Ovary (tissue), 7 donors: ENCODE measurements at regions not wholly inside any gene's neighbourhood (a gene's known extent, or its start where the extent isn't known, plus 50 kb on each side); places are given as distances from the start of the nearest gene placed in this dataset.

ENCODE experiments used
- DNase-seq, 5 donors: peaks; one replicate each; pipeline ENCODE4 v3.0.0-alpha.2; 2019 to 2020
- H3K27ac ChIP-seq, 2 donors: fragments of 200-600 bp; one replicate each; pipeline versions ENCODE4 v1.5.1 to v1.8.0; 2019 to 2022
- H3K27me3 ChIP-seq: fragments of 200-600 bp; one replicate; pipeline ENCODE4 v1.8.0; 2022
- H3K36me3 ChIP-seq: fragments of 200-600 bp; sonication (generic); one replicate; pipeline ENCODE4 v1.5.1; 2019
- H3K4me1 ChIP-seq: one replicate; pipeline ENCODE4 v1.8.1; 2013; ENCODE audit warnings: mild to moderate bottlenecking, moderate library complexity; ENCODE audit not compliant: insufficient read depth
- H3K4me3 ChIP-seq: fragments of 200-600 bp; sonication (generic); one replicate; pipeline ENCODE4 v1.5.1; 2017
- H3K9me3 ChIP-seq, 2 donors: fragments of 200-600 bp in 1 of 2; sonication (generic) in 1 of 2; one replicate each; pipeline versions ENCODE4 v1.5.1 to v1.8.1; 2013 to 2019; ENCODE audit warnings: mild to moderate bottlenecking in 1 of 2, moderate library complexity in 1 of 2
- EP300 ChIP-seq: sonication (generic); formaldehyde crosslinking; IDR thresholded peaks from one replicate; pipeline ENCODE4 v1.6.1; 2017; ENCODE audit warnings: antibody characterized with exemption
- POLR2A ChIP-seq: fragments of 450-650 bp; IDR thresholded peaks from one replicate; pipeline ENCODE4 v1.6.1; 2017; ENCODE audit warnings: antibody characterized with exemption, mild to moderate bottlenecking, moderate library complexity
- WGBS, 3 donors: extraction: QIAGEN DNeasy Blood & Tissue Kit in 1 of 3; methylation state at CpG; one replicate each; pipeline versions ENCODE4 v1.1.5 to v1.1.7; 2013 to 2017; 5-methylcytosine and 5-hydroxymethylcytosine counted together
- intact Hi-C, 4 donors: fragments of 100-400 bp; cut with DNase I; formaldehyde crosslinking; loops; one replicate each; pipeline versions ENCODE4 v1.11.0 to v1.15.1; 2022 to 2023
- TF ChIP-seq, protein P1 (sequence below), 3 donors: fragments of 450-650 bp in 2 of 3; fragments of 200-600 bp in 1 of 3; IDR thresholded peaks; one replicate each; pipeline versions ENCODE4 v1.5.1 to v1.8.0; 2016 to 2022; ENCODE audit warnings: antibody characterized with exemption in 3 of 3, mild to moderate bottlenecking in 1 of 3
- donor health status: DM: no; HTN: no; CAD: no; lungs with moderate emphysema.
- donor health status: DM: no; HTN: no; CAD: no.
- donor health status: Bipolar disorder and iron deficiency.
- donor health status: DM: no; HTN: no; CAD: no.
- donor health status: DM: yes; HTN: yes; CAD: no.

DNA sequence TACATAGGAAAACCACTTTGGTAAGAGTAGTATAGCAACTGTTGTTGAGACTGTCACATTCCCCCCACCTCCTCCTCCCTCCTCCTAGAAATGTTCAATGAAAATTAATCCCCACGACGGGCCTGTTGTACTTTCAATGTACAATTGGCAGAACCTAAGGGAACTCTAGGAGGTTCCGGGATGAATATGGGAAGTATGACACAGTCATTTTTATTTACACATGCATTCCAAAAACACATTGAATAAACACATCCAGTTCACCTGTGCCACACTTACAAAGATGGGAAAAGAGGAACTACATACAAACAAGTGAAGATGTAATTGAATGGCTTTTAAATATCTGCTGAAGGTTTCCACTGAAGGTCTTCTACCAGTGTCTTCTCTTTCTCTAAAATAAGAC, 144.4 kb upstream of the NBPF11 start:
- H3K9me3 ChIP-seq: no peaks in the 10 kb centered on the region
- no peak overlapping the region for H3K27ac ChIP-seq
- H3K4me3 ChIP-seq: no peak overlapping the region
- no peak for DNase-seq
- H3K4me1 ChIP-seq: no peaks in the 10 kb centered on the region
- TF ChIP-seq POLR2A: no peak
- TF ChIP-seq, protein P1, sequence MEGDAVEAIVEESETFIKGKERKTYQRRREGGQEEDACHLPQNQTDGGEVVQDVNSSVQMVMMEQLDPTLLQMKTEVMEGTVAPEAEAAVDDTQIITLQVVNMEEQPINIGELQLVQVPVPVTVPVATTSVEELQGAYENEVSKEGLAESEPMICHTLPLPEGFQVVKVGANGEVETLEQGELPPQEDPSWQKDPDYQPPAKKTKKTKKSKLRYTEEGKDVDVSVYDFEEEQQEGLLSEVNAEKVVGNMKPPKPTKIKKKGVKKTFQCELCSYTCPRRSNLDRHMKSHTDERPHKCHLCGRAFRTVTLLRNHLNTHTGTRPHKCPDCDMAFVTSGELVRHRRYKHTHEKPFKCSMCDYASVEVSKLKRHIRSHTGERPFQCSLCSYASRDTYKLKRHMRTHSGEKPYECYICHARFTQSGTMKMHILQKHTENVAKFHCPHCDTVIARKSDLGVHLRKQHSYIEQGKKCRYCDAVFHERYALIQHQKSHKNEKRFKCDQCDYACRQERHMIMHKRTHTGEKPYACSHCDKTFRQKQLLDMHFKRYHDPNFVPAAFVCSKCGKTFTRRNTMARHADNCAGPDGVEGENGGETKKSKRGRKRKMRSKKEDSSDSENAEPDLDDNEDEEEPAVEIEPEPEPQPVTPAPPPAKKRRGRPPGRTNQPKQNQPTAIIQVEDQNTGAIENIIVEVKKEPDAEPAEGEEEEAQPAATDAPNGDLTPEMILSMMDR (IDR thresholded peaks at IDR 0.05): no peak
- no peak for TF ChIP-seq EP300
- intact Hi-C loops: no loop called here
- no peaks in the 10 kb centered on the region for H3K36me3 ChIP-seq
- 91 to 95% (median 92%) methylated on average over 3 of the region's 3 CpGs for WGBS, 3 donors
- H3K27me3 ChIP-seq: no peaks in the 10 kb centered on the region

DNA sequence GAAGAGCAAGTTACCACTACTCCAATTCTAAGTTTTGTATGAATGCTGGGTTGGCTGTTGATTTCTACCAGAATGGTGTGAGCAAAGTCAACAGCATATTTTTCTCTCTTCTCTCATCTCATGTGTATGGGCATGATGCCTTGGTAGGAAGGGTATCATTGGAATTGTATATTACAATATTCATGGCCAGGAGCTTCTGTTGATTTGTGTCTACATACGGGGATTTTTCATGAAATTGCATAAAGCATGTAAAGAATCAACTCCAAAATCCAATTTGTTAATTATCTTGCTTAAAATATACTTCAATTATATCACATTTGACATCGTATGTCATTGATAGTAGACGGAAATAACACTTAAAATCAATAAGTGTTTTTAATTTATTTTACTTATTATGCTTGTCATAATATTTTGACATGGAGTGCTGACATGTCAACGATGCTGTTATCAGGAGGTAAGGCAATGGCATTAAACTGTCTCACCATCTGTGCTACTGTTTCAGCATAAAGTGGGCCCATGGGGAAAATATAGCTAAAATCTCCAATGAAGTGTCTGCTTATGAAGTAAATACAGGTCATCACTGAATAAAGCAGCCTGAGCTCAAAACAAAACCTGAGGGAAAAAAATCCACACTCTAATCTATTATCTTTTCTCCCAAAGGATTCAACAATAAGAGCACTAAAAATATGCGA, 142.2 kb upstream of the NBPF11 start:
- Histone ChIP-seq H3K4me1 (no peaks in the 10 kb centered on the region), H3K27me3 (no peaks in the 10 kb centered on the region), H3K36me3 (no peaks in the 10 kb centered on the region), H3K9me3 (no peaks in the 10 kb centered on the region), H3K4me3 (no peak overlapping the region), H3K27ac (no peak overlapping the region)
- 59 to 83% (median 62%) methylated on average over 5 of the region's 5 CpGs for WGBS, 3 donors
- intact Hi-C loops: no loop called here
- TF ChIP-seq EP300 (no peak), POLR2A (no peak)
- TF ChIP-seq, protein P1 (IDR thresholded peaks at IDR 0.05): no peak
- DNase-seq: no peak

DNA sequence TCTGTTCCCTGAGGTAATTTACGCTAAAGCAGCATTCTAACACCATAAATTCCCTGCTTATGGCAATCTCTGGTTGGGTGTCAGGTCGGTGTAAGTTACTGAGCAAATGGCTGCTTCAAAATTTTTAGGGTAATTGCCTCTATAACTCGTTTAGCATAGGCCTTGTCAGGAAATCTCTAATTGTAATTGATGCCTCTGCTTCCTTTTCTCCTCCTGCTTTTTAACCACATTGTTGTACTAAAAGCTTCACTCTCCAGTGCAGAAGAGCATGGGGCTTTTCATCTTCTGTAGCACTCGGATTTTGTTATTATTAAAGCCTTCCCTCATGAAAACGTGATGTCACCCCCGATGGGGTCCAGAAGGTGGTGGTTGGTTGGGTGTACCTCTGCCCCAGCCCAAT, 141.6 kb upstream of the NBPF11 start:
- no peaks in the 10 kb centered on the region for H3K36me3 ChIP-seq
- no peak for DNase-seq
- 51 to 59% (median 53%) methylated on average over 6 of the region's 6 CpGs for WGBS, 3 donors
- TF ChIP-seq EP300 (no peak), POLR2A (no peak)
- TF ChIP-seq, protein P1 (IDR thresholded peaks at IDR 0.05): no peak
- no peak overlapping the region for H3K27ac ChIP-seq
- H3K27me3 ChIP-seq: no peaks in the 10 kb centered on the region
- no peaks in the 10 kb centered on the region for H3K9me3 ChIP-seq
- H3K4me3 ChIP-seq: no peak overlapping the region
- intact Hi-C loops: no loop called here
- H3K4me1 ChIP-seq: no peaks in the 10 kb centered on the region

DNA sequence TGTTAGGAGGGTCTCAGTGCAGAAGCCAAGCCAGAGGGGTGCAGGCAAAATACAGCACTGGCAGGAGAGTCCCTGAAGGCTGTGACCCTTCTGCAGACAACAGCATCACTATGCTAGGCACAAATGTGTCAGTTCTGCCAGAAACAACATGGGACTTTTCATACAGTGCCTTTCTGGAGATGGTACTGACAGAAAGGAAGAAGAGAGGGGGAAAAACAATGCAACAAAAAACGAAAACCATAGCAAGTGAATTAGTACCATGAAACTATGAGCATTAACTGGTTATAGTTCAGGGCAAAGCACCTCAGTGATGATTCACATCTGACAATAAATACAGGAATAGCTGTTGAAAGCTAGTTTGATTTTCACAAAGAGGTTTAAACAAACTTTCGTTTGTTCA, 140.8 kb upstream of the NBPF11 start:
- H3K27me3 ChIP-seq: no peaks in the 10 kb centered on the region
- H3K9me3 ChIP-seq: no peaks in the 10 kb centered on the region
- DNase-seq: no peak
- intact Hi-C loops: no loop called here
- no peaks in the 10 kb centered on the region for H3K36me3 ChIP-seq
- H3K27ac ChIP-seq: no peak overlapping the region
- no peaks in the 10 kb centered on the region for H3K4me1 ChIP-seq
- WGBS, 3 donors: 34 to 39% (median 36%) methylated on average over 2 of the region's 2 CpGs
- no peak overlapping the region for H3K4me3 ChIP-seq
- TF ChIP-seq, protein P1 (IDR thresholded peaks at IDR 0.05): no peak
- TF ChIP-seq POLR2A (no peak), EP300 (no peak)
